AG10803 (cell line): ENCODE measurements at regions not wholly inside any gene's neighbourhood (a gene's known extent, or its start where the extent isn't known, plus 50 kb on each side); places are given as distances from the start of the nearest gene placed in this dataset.

Experiments
- DNase-seq: peaks from one replicate; pipeline ENCODE4 v3.0.0; 2010; ENCODE audit warnings: low read depth
- H3K4me3 ChIP-seq: 2 replicates; pipeline ENCODE4 v1.5.1; 2011; ENCODE audit warnings: mild to moderate bottlenecking, low read length, control low read depth
- TF ChIP-seq, protein P1 (sequence below): conservative IDR thresholded peaks from 2 replicates; pipeline ENCODE4 v1.5.1; 2011; ENCODE audit warnings: mild to moderate bottlenecking, low read length, control low read depth, inconsistent platforms

DNA sequence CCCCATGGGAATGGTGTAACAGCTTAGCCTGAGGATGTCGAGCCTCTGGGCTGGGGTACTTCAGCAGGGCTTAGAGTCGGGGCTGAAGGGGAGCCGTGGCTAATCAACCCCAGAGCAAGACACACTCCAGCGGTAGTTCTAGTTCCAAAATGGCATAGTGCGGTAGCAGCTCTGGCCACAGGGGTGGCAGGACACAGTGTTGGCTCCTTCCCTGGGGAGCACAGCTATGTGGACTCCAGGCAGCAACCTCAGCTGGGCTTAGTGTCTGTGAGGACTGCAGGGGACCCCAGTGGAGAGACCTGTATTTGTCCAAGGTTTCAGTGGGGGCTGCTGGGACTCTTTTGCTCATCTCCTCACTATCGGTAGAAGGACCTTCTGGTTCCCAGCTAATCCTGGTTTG, 70.8 kb upstream of the PCDH20 start:
- no peak overlapping the region for H3K4me3 ChIP-seq
- TF ChIP-seq, protein P1, sequence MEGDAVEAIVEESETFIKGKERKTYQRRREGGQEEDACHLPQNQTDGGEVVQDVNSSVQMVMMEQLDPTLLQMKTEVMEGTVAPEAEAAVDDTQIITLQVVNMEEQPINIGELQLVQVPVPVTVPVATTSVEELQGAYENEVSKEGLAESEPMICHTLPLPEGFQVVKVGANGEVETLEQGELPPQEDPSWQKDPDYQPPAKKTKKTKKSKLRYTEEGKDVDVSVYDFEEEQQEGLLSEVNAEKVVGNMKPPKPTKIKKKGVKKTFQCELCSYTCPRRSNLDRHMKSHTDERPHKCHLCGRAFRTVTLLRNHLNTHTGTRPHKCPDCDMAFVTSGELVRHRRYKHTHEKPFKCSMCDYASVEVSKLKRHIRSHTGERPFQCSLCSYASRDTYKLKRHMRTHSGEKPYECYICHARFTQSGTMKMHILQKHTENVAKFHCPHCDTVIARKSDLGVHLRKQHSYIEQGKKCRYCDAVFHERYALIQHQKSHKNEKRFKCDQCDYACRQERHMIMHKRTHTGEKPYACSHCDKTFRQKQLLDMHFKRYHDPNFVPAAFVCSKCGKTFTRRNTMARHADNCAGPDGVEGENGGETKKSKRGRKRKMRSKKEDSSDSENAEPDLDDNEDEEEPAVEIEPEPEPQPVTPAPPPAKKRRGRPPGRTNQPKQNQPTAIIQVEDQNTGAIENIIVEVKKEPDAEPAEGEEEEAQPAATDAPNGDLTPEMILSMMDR = no peak
- DNase-seq = no peak

DNA sequence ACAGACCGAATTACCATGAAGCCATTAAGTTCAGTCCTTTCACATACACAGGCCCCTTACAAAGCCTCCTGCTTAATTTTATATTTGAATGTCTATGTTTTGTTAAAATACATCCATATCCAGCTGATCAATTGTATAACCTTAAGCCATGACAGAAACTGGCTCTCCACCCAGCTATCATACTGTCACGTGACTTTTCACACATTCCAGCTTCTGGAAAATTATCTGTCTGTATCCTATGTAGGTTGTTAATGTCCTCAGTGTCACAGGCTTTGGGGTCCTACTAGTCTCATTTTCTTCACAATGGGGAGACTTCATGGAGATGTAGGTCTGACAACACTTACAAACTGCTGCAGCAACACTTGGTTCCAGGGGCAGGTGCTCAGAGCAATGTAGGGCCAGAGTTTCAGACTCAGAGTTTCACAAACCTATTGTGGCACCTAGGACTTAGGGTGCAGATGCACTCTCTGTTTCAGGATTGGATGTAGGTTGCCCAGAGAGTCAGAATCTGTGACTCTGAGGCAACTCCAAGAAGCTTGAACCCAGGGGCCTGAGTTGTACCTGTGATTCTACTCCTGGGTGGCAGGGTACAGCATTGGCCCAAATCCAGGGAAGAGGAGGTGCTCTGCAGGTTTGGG, 69.6 kb upstream of the PCDH20 start:
- no peak overlapping the region for H3K4me3 ChIP-seq
- no peak for DNase-seq
- TF ChIP-seq, protein P1 = no peak

DNA sequence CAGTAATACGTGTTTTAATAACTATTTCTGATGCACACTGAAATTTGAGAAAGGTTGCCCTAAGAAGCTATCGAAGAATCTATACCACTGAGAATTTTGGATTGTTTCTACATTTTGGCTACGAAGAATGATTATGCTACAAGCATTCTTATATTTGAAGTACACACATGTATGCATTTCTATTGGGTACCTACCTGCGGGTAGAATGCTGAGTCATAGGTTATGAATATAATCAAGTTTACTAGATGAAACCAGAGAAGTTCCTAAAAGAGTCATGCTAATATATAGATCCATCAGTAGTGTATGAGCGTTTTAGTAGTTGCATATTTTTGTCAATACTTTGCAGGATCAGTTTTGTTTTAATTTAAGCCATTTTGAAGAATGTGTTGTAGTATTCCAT, 62.0 kb upstream of the PCDH20 start:
- TF ChIP-seq, protein P1 = no peak
- DNase-seq = no peak
- no peak overlapping the region for H3K4me3 ChIP-seq

DNA sequence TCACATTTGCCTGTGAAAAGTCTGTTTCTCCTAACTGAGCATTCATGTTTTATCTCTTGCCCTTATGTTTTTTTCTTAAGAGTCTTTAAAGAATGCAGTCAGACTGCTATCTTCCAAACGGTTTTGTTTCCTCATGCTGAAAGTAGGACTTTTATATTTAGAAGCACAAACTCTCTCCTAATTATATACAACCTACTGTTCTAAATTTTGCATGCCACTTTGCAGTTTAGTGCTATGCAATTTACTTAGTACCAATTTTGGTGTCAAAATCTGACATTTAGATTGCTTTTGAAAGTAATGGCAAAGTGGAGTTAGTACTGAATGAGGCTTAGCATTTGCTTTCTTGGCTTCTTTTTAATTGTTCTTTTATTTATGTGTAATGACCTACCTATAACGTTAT, 55.1 kb upstream of the PCDH20 start:
- DNase-seq = no peak
- TF ChIP-seq, protein P1 = no peak
- no peak overlapping the region for H3K4me3 ChIP-seq

DNA sequence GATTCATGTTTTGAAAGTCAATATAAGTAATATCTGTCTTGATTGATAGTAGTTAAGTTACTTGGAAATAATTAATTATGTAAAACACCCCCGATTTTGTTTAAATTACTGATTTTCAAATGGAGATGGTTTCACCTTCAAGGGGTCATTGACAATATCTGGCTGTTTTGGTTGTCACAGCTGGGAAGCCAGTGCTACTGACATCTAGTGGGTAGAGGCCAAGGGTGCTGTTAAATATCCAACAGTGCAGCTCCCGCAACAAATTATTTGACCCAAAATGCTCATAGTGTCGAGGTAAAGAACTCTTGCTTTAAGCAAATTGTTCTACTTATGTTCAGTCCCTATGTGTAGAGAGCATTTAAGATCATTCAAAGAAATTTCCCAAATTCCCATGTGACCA, 50.6 kb upstream of the PCDH20 start:
- H3K4me3 ChIP-seq = no peak overlapping the region
- DNase-seq = no peak
- TF ChIP-seq, protein P1 = no peak
